PC-9 (cell line): ENCODE measurements at regions not wholly inside any gene's neighbourhood (a gene's known extent, or its start where the extent isn't known, plus 50 kb on each side); places are given as distances from the start of the nearest gene placed in this dataset.

Experiments used
- BruUV-seq: library from RNA; stranded (reverse); fragments of 400-500 nt; replicated peaks from 2 replicates; lab custom pipeline; 2021; lab: Mats Ljungman, UMichigan
- CTCF ChIA-PET: fragments of 300-600 bp; sonication (Branson Sonifier 250); formaldehyde crosslinking; loops from one replicate; lab custom pipeline; 2022; ENCODE audit warnings: antibody characterized with exemption; lab: Charles Lee
- POLR2A ChIA-PET: fragments of 300-600 bp; sonication (Branson Sonifier 250); formaldehyde crosslinking; loops from one replicate; lab custom pipeline; 2022; ENCODE audit warnings: antibody characterized with exemption; ENCODE audit not compliant: unreplicated experiment; lab: Charles Lee
- DNase-seq, 2 experiments: peaks; one replicate each; pipeline versions ENCODE4 v3.0.0 to v3.0.0-alpha.2; 2015 to 2022; ENCODE audit warnings: mixed read lengths in 1 of 2
- H2AFZ ChIP-seq: fragments of 200-600 bp; sonication (generic); 2 replicates; pipeline ENCODE4 v1.8.1; 2017; ENCODE audit warnings: antibody characterized with exemption
- H3F3A ChIP-seq: fragments of 200-600 bp; sonication (generic); 2 replicates; pipeline ENCODE4 v1.8.1; 2017; ENCODE audit warnings: antibody characterized with exemption, mild to moderate bottlenecking, low read depth; ENCODE audit not compliant: insufficient read depth
- H3K27ac ChIP-seq: fragments of 200-600 bp; sonication (generic); 2 replicates; pipeline ENCODE4 v1.6.1; 2016; ENCODE audit warnings: mixed run types
- H3K27me3 ChIP-seq: fragments of 200-600 bp; sonication (generic); 2 replicates; pipeline ENCODE4 v1.6.1; 2016; ENCODE audit warnings: low read depth, mixed run types; ENCODE audit not compliant: insufficient read depth
- H3K36me3 ChIP-seq: fragments of 200-600 bp; sonication (generic); 2 replicates; pipeline ENCODE4 v1.6.1; 2016; ENCODE audit warnings: low read depth, mixed run types
- H3K4me1 ChIP-seq: fragments of 200-600 bp; sonication (generic); replicated peaks from 2 replicates; pipeline ENCODE4 v1.6.1; 2016; ENCODE audit warnings: mixed run types; ENCODE audit not compliant: insufficient read depth
- H3K4me2 ChIP-seq: fragments of 200-600 bp; sonication (generic); 2 replicates; pipeline ENCODE4 v1.6.1; 2017; ENCODE audit warnings: mixed run types
- H3K4me3 ChIP-seq: fragments of 200-600 bp; sonication (generic); 2 replicates; pipeline ENCODE4 v1.6.1; 2016; ENCODE audit warnings: mixed run types
- H3K79me2 ChIP-seq: fragments of 200-600 bp; sonication (generic); 2 replicates; pipeline ENCODE4 v1.6.1; 2017; ENCODE audit warnings: low read depth, mixed run types
- H3K9me2 ChIP-seq: fragments of 200-600 bp; sonication (generic); 2 replicates; pipeline ENCODE4 v1.8.1; 2017; ENCODE audit warnings: mild to moderate bottlenecking; ENCODE audit not compliant: insufficient read depth
- H3K9me3 ChIP-seq: fragments of 200-600 bp; sonication (generic); 2 replicates; pipeline ENCODE4 v1.8.1; 2016; ENCODE audit warnings: low read depth; ENCODE audit not compliant: insufficient read depth
- H4K20me1 ChIP-seq: fragments of 200-600 bp; sonication (generic); 2 replicates; pipeline ENCODE4 v1.8.1; 2017; ENCODE audit not compliant: insufficient read depth
- CTCF ChIP-seq: fragments of 200-600 bp; sonication (generic); conservative IDR thresholded peaks from 2 replicates; pipeline ENCODE4 v1.6.1; 2017; ENCODE audit warnings: mixed run types, antibody characterized with exemption, mild to moderate bottlenecking, moderate library complexity
- EZH2 ChIP-seq: fragments of 200-600 bp; sonication (generic); IDR thresholded peaks from 2 replicates; pipeline ENCODE4 v1.8.0; 2017; ENCODE audit warnings: antibody characterized with exemption, low read depth
- intact Hi-C: fragments of 100-400 bp; cut with micrococcal nuclease; formaldehyde crosslinking; loops from one replicate; pipeline ENCODE4 v1.10.0; 2022; ENCODE audit not compliant: unreplicated experiment

- no peak for TF ChIP-seq EZH2
- no peak for TF ChIP-seq CTCF
- BruUV-seq = no TSS peak
- no peak for DNase-seq
- no peak overlapping the region for H2AFZ ChIP-seq
- POLR2A ChIA-PET = no interaction called here
- no peaks in the 10 kb centered on the region for H3F3A ChIP-seq
- peaks cover 94% of the 10 kb centered on the region for H3K27me3 ChIP-seq
- intact Hi-C loops = no loop called here
- no peak overlapping the region for H3K4me3 ChIP-seq
- H3K79me2 ChIP-seq = no peaks in the 10 kb centered on the region
- H3K36me3 ChIP-seq = no peaks in the 10 kb centered on the region
- CTCF ChIA-PET = no interaction called here
- no peak overlapping the region for H3K27ac ChIP-seq
- H3K9me2 ChIP-seq = no peaks in the 10 kb centered on the region
- no peak overlapping the region for H3K4me2 ChIP-seq
- H4K20me1 ChIP-seq = no peaks in the 10 kb centered on the region
- no peaks in the 10 kb centered on the region for H3K9me3 ChIP-seq
- no peaks in the 10 kb centered on the region for H3K4me1 ChIP-seq
Measured at GRCh38 chr9:135297456-135298075, 182.0 kb upstream of the PPP1R26 start.

GRCh38 chr9:135299239-135299590 is 180.4 kb upstream of the PPP1R26 start:
- no peaks in the 10 kb centered on the region for H3K9me3 ChIP-seq
- H3K79me2 ChIP-seq = no peaks in the 10 kb centered on the region
- H3K9me2 ChIP-seq = no peaks in the 10 kb centered on the region
- no peaks in the 10 kb centered on the region for H3K36me3 ChIP-seq
- no peaks in the 10 kb centered on the region for H3K4me1 ChIP-seq
- H3F3A ChIP-seq = no peaks in the 10 kb centered on the region
- peaks cover 98% of the 10 kb centered on the region for H3K27me3 ChIP-seq
- no peak overlapping the region for H3K4me2 ChIP-seq
- ChIA-PET POLR2A (no interaction called here), CTCF (no interaction called here)
- H3K27ac ChIP-seq = no peak overlapping the region
- DNase-seq = no peak
- no peak overlapping the region for H3K4me3 ChIP-seq
- intact Hi-C loops = no loop called here
- no peak overlapping the region for H2AFZ ChIP-seq
- no peaks in the 10 kb centered on the region for H4K20me1 ChIP-seq
- no TSS peak for BruUV-seq
- TF ChIP-seq EZH2 = no peak
- no peak for TF ChIP-seq CTCF

- no TSS peak for BruUV-seq
- intact Hi-C loops = no loop called here
Measured at GRCh38 chr9:135299651-135300345, 179.8 kb upstream of the PPP1R26 start.

More at GRCh38 chr9:135299651-135300345, 179.8 kb upstream of the PPP1R26 start:
- no peaks in the 10 kb centered on the region for H3K36me3 ChIP-seq
- no peak overlapping the region for H3K4me3 ChIP-seq
- H3K27ac ChIP-seq = no peak overlapping the region
- no peaks in the 10 kb centered on the region for H4K20me1 ChIP-seq
- TF ChIP-seq CTCF (no peak), EZH2 (no peak)
- H3K9me3 ChIP-seq = no peaks in the 10 kb centered on the region
- no peaks in the 10 kb centered on the region for H3K4me1 ChIP-seq
- no peaks in the 10 kb centered on the region for H3F3A ChIP-seq
- H2AFZ ChIP-seq = no peak overlapping the region
- CTCF ChIA-PET = no interaction called here
- H3K9me2 ChIP-seq = no peaks in the 10 kb centered on the region
- H3K27me3 ChIP-seq = peaks cover 97% of the 10 kb centered on the region
- POLR2A ChIA-PET = no interaction called here
- H3K79me2 ChIP-seq = no peaks in the 10 kb centered on the region
- DNase-seq = no peak
- no peak overlapping the region for H3K4me2 ChIP-seq
